B cell (primary cell): ENCODE measurements at regions not wholly inside any gene's neighbourhood (a gene's known extent, or its start where the extent isn't known, plus 50 kb on each side); places are given as distances from the start of the nearest gene placed in this dataset.

Experiments used
- ATAC-seq: fragments of 200-7000 bp; cut with Tn5 transposase; one replicate; pipeline ENCODE4 v1.10.0; 2021; ENCODE audit warnings: low read depth, mild to moderate bottlenecking, moderate number of reproducible peaks, moderate library complexity
- CTCF ChIA-PET: fragments of 350-600 bp; sonication (Branson Sonifier 250); formaldehyde crosslinking; loops from one replicate; lab custom pipeline; 2021; ENCODE audit warnings: antibody characterized with exemption, inconsistent platforms; lab: Charles Lee
- POLR2A ChIA-PET: fragments of 350-600 bp; sonication (Branson Sonifier 250); formaldehyde crosslinking; loops from one replicate; lab custom pipeline; 2021; ENCODE audit warnings: antibody characterized with exemption; lab: Charles Lee
- DNase-seq: peaks from one replicate; pipeline ENCODE4 v3.0.0; 2013
- H2AFZ ChIP-seq: 2 replicates; pipeline ENCODE4 v1.6.1; 2012; ENCODE audit warnings: mild to moderate bottlenecking, low read depth, low read length; ENCODE audit not compliant: insufficient read depth, poor library complexity, severe bottlenecking
- H3K27ac ChIP-seq, 2 donors: 1 replicate in 1 of 2; 2 replicates in 1 of 2; pipeline ENCODE4 v1.5.1; 2012 to 2013; ENCODE audit warnings: low read length in 2 of 2, mild to moderate bottlenecking in 2 of 2, moderate library complexity in 1 of 2
- H3K27me3 ChIP-seq, 4 experiments: fragments of 200-600 bp in 1 of 4; sonication (generic) in 1 of 4; replicated peaks in 1 of 4; 1 replicate in 2 of 4; 2 replicates in 2 of 4; pipeline versions ENCODE4 v1.6.1 to v1.7.0; 2013 to 2016; ENCODE audit warnings: low read length in 3 of 4, mild to moderate bottlenecking in 2 of 4, mixed read lengths in 1 of 4, moderate library complexity in 1 of 4; ENCODE audit not compliant: insufficient read depth in 4 of 4, control insufficient read depth in 3 of 4; ENCODE audit errors: control extremely low read depth in 1 of 4
- H3K36me3 ChIP-seq, 2 experiments: replicated peaks in 1 of 2; 1 replicate in 1 of 2; 2 replicates in 1 of 2; pipeline versions ENCODE4 v1.6.1 to v1.7.1; 2013; ENCODE audit warnings: low read length in 1 of 2; ENCODE audit not compliant: insufficient read depth in 2 of 2, control insufficient read depth in 1 of 2; ENCODE audit errors: control extremely low read depth in 1 of 2, extremely low read depth in 1 of 2
- H3K4me1 ChIP-seq, 2 donors: fragments of 200-600 bp in 1 of 2; sonication (generic) in 1 of 2; 1 replicate in 1 of 2; 2 replicates in 1 of 2; pipeline versions ENCODE4 v1.5.1 to v1.6.1; 2013 to 2017; ENCODE audit warnings: low read length in 2 of 2; ENCODE audit not compliant: control insufficient read depth in 2 of 2, insufficient read depth in 2 of 2
- H3K4me2 ChIP-seq: replicated peaks from 2 replicates; pipeline ENCODE3; 2012; ENCODE audit warnings: mild to moderate bottlenecking, low read depth, low read length; ENCODE audit not compliant: poor library complexity, severe bottlenecking
- H3K4me3 ChIP-seq, 5 experiments: fragments of 200-600 bp in 1 of 5; sonication (generic) in 1 of 5; 1 replicate in 3 of 5; 2 replicates in 2 of 5; pipeline versions ENCODE4 v1.5.1 to v1.7.0; 2011 to 2016; ENCODE audit warnings: low read length in 4 of 5, mild to moderate bottlenecking in 4 of 5, low read depth in 2 of 5, control low read depth in 1 of 5, moderate library complexity in 1 of 5; ENCODE audit not compliant: insufficient read depth in 1 of 5; ENCODE audit errors: control extremely low read depth in 1 of 5, extremely low read depth in 1 of 5
- H3K79me2 ChIP-seq: fragments of 200-600 bp; sonication (generic); one replicate; pipeline ENCODE4 v1.6.0; 2016; ENCODE audit warnings: low read length; ENCODE audit not compliant: control insufficient read depth, insufficient read depth
- H3K9ac ChIP-seq: fragments of 200-600 bp; sonication (generic); 2 replicates; pipeline ENCODE4 v1.6.1; 2017; ENCODE audit warnings: mild to moderate bottlenecking, low read length, moderate library complexity
- H3K9me3 ChIP-seq, 3 donors: one replicate each; pipeline versions ENCODE4 v1.6.1 to v1.7.1; 2013; ENCODE audit warnings: low read length in 2 of 3; ENCODE audit not compliant: control insufficient read depth in 2 of 3, insufficient read depth in 1 of 3; ENCODE audit errors: control extremely low read depth in 1 of 3
- H4K20me1 ChIP-seq: 2 replicates; pipeline ENCODE4 v1.6.0; 2012; ENCODE audit warnings: mild to moderate bottlenecking, low read length; ENCODE audit not compliant: insufficient read depth, control insufficient read depth, poor library complexity, severe bottlenecking
- H3K27ac Mint-ChIP-seq: one replicate; pipeline ENCODE4 v1.8.0; 2021; ENCODE audit warnings: mixed read lengths
- H3K27me3 Mint-ChIP-seq: one replicate; pipeline ENCODE4 v1.8.0; 2021; ENCODE audit warnings: mixed read lengths
- H3K4me1 Mint-ChIP-seq: one replicate; pipeline ENCODE4 v1.8.0; 2021; ENCODE audit warnings: mixed read lengths
- H3K4me3 Mint-ChIP-seq: one replicate; pipeline ENCODE4 v1.8.0; 2021; ENCODE audit warnings: mixed read lengths
- H3K9me3 Mint-ChIP-seq: one replicate; pipeline ENCODE4 v1.8.0; 2022; ENCODE audit warnings: mixed read lengths; ENCODE audit not compliant: insufficient read depth
- CTCF ChIP-seq: fragments of 200-600 bp; IDR thresholded peaks from one replicate; pipeline ENCODE4 v1.8.0; 2022; ENCODE audit warnings: antibody characterized with exemption, mild to moderate bottlenecking
- EZH2 ChIP-seq: IDR thresholded peaks from 2 replicates; pipeline ENCODE4 v1.6.1; 2012; ENCODE audit warnings: borderline replicate concordance, low read depth, mild to moderate bottlenecking, moderate library complexity, low read length; ENCODE audit not compliant: insufficient read depth, poor library complexity, severe bottlenecking
- WGBS: methylation state at CpG from one replicate; pipeline ENCODE4 v1.1.5; 2013; ENCODE audit warnings: missing lambda C conversion rate; ENCODE audit not compliant: insufficient coverage; 5-methylcytosine and 5-hydroxymethylcytosine counted together
- intact Hi-C: fragments of 100-400 bp; cut with micrococcal nuclease; formaldehyde crosslinking; loops from one replicate; pipeline ENCODE4 v1.10.0; 2022

GRCh38 chr10:130513686-130514476, 377.7 kb downstream of the GLRX3 start:
- H3K9me3 Mint-ChIP-seq = no peaks in the 10 kb centered on the region
- intact Hi-C loops = no loop called here
- Histone ChIP-seq H3K9ac (no peak overlapping the region), H3K9me3 (peaks cover 0 to 42% (median 0%) of the 10 kb centered on the region in 3 donors), H3K4me2 (no peak overlapping the region), H3K79me2 (no peaks in the 10 kb centered on the region), H3K4me1 (no peaks in the 10 kb centered on the region), H3K27me3 (no peaks in the 10 kb centered on the region), H2AFZ (no peak overlapping the region), H3K27ac (no peak overlapping the region), H4K20me1 (no peaks in the 10 kb centered on the region), H3K4me3 (no peak overlapping the region), H3K36me3 (no peaks in the 10 kb centered on the region)
- POLR2A ChIA-PET = no interaction called here
- no peaks in the 10 kb centered on the region for H3K4me1 Mint-ChIP-seq
- DNase-seq (no peak), ATAC-seq (no peak)
- no peak overlapping the region for H3K4me3 Mint-ChIP-seq
- no peak overlapping the region for H3K27ac Mint-ChIP-seq
- CTCF ChIA-PET = no interaction called here
- WGBS = 80% methylated on average over 11 of the region's 13 CpGs
- no peaks in the 10 kb centered on the region for H3K27me3 Mint-ChIP-seq
- no peak for TF ChIP-seq EZH2

- Histone ChIP-seq H3K27ac (no peak overlapping the region), H3K4me1 (no peaks in the 10 kb centered on the region), H3K9ac (no peak overlapping the region), H3K4me2 (no peak overlapping the region), H3K79me2 (no peaks in the 10 kb centered on the region), H2AFZ (no peak overlapping the region), H3K36me3 (no peaks in the 10 kb centered on the region), H4K20me1 (no peaks in the 10 kb centered on the region), H3K9me3 (peaks cover 0 to 37% (median 0%) of the 10 kb centered on the region in 3 donors), H3K4me3 (no peak overlapping the region), H3K27me3 (no peaks in the 10 kb centered on the region)
- intact Hi-C loops = no loop called here
- CTCF ChIA-PET = no interaction called here
- POLR2A ChIA-PET = no interaction called here
- H3K4me1 Mint-ChIP-seq = no peaks in the 10 kb centered on the region
- 89% methylated on average over 6 of the region's 6 CpGs for whole genome bisulfite sequencing
- H3K27me3 Mint-ChIP-seq = no peaks in the 10 kb centered on the region
- no peaks in the 10 kb centered on the region for H3K9me3 Mint-ChIP-seq
- H3K27ac Mint-ChIP-seq = no peak overlapping the region
- H3K4me3 Mint-ChIP-seq = no peak overlapping the region
- DNase-seq = no peak
- ATAC-seq = no peak
- no peak for TF ChIP-seq CTCF
- no peak for TF ChIP-seq EZH2
Measured at GRCh38 chr10:130515670-130516069, 379.5 kb downstream of the GLRX3 start.
